WTC11 (cell line): ENCODE measurements at regions not wholly inside any gene's neighbourhood (a gene's known extent, or its start where the extent isn't known, plus 50 kb on each side); places are given as distances from the start of the nearest gene placed in this dataset.

Experiments
- KAT7 ChIP-seq: sonication (generic); formaldehyde crosslinking; IDR thresholded peaks from 2 replicates; pipeline ENCODE4 v1.8.1; 2023; ENCODE audit warnings: missing genetic modification reagents, mild to moderate bottlenecking, borderline replicate concordance
- NFYB ChIP-seq: sonication (generic); formaldehyde crosslinking; conservative IDR thresholded peaks from 2 replicates; pipeline ENCODE4 v1.8.0; 2022; ENCODE audit warnings: low read depth, missing genetic modification reagents
- NR1H2 ChIP-seq: sonication (generic); formaldehyde crosslinking; IDR thresholded peaks from 2 replicates; pipeline ENCODE4 v1.9.0; 2021; ENCODE audit warnings: mild to moderate bottlenecking, moderate library complexity, missing genetic modification reagents
- TCF7 ChIP-seq: sonication (generic); formaldehyde crosslinking; IDR thresholded peaks from 2 replicates; pipeline ENCODE4 v1.8.0; 2022; ENCODE audit warnings: mild to moderate bottlenecking, low read depth, missing genetic modification reagents, moderate library complexity
- ZNF232 ChIP-seq: sonication (generic); formaldehyde crosslinking; IDR thresholded peaks from 2 replicates; pipeline ENCODE4 v1.8.0; 2022; ENCODE audit warnings: mild to moderate bottlenecking, missing genetic modification reagents
- ZNF317 ChIP-seq: sonication (generic); formaldehyde crosslinking; IDR thresholded peaks from 2 replicates; pipeline ENCODE4 v1.8.1; 2023; ENCODE audit warnings: low read depth, mild to moderate bottlenecking, moderate library complexity, missing genetic modification reagents, borderline replicate concordance
- TF ChIP-seq, protein P1 (sequence below): fragments of 200-600 bp; IDR thresholded peaks from 2 replicates; pipeline ENCODE4 v1.8.0; 2022; ENCODE audit warnings: antibody characterized with exemption
- TF ChIP-seq, protein P2 (sequence below): sonication (generic); formaldehyde crosslinking; IDR thresholded peaks from 2 replicates; pipeline ENCODE4 v1.8.1; 2023; ENCODE audit warnings: mild to moderate bottlenecking, missing genetic modification reagents

DNA sequence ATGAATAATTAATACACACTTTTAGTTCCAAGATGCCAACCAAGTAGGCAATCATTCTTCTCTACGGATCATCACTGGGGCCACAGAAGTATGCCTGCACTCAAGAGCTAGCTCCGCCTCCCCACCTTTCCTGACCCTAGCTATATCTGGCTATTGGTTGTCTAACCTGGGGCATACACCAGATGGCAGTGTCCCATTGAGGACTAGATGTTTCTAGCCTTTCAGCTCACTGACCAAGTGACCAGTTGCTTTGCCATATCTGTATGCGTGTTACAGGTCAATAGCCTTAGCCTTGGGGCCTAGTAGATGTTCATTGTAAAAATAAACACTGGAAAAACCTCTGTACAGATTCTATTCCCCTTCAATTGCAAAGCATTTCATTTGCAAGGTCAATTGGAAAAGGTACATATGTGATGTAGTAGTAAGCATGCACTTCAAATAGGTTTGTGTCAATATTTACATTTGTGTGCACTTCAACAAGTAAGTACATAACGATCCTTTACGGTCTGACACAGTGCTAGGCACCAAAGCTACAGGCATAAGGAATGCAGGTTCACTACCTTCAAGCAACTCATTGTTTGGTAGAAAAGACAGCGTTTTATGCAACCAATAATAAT is 521.7 kb downstream of the PPARGC1A start:
- TF ChIP-seq TCF7 (CRISPR knock-in tag) (no peak), NFYB (no peak), ZNF232 (CRISPR knock-in tag) (no peak), ZNF317 (CRISPR knock-in tag) (no peak), KAT7 (CRISPR knock-in tag) (no peak), NR1H2 (CRISPR knock-in tag) (no peak)
- TF ChIP-seq, protein P1, sequence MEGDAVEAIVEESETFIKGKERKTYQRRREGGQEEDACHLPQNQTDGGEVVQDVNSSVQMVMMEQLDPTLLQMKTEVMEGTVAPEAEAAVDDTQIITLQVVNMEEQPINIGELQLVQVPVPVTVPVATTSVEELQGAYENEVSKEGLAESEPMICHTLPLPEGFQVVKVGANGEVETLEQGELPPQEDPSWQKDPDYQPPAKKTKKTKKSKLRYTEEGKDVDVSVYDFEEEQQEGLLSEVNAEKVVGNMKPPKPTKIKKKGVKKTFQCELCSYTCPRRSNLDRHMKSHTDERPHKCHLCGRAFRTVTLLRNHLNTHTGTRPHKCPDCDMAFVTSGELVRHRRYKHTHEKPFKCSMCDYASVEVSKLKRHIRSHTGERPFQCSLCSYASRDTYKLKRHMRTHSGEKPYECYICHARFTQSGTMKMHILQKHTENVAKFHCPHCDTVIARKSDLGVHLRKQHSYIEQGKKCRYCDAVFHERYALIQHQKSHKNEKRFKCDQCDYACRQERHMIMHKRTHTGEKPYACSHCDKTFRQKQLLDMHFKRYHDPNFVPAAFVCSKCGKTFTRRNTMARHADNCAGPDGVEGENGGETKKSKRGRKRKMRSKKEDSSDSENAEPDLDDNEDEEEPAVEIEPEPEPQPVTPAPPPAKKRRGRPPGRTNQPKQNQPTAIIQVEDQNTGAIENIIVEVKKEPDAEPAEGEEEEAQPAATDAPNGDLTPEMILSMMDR, result peak; percentile 56
- TF ChIP-seq, protein P2, sequence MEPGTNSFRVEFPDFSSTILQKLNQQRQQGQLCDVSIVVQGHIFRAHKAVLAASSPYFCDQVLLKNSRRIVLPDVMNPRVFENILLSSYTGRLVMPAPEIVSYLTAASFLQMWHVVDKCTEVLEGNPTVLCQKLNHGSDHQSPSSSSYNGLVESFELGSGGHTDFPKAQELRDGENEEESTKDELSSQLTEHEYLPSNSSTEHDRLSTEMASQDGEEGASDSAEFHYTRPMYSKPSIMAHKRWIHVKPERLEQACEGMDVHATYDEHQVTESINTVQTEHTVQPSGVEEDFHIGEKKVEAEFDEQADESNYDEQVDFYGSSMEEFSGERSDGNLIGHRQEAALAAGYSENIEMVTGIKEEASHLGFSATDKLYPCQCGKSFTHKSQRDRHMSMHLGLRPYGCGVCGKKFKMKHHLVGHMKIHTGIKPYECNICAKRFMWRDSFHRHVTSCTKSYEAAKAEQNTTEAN (CRISPR knock-in tag), result no peak
